ENCODE measurements at regions not wholly inside any gene's neighbourhood (a gene's known extent, or its start where the extent isn't known, plus 50 kb on each side); places are given as distances from the start of the nearest gene placed in this dataset.

DNA sequence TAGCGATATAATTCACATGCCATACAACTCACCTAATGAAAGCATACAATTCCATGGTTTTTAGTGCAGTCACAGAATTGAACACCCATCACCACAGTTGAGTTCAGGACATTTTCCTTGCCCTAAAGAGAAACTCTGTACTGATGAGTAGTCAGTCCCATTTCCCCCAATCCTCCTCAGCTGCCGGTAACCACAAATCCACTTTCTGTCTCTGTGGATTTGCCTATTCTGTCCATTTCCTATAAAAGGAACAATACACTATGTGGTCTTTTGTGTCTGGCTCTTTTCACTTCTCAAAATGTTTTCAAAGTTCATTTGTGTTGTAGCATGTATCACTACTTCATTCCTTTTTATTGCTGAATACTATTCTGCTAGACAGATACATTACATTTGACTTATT is 67.9 kb upstream of the TGM3 start:
- TF ChIP-seq, protein P1, sequence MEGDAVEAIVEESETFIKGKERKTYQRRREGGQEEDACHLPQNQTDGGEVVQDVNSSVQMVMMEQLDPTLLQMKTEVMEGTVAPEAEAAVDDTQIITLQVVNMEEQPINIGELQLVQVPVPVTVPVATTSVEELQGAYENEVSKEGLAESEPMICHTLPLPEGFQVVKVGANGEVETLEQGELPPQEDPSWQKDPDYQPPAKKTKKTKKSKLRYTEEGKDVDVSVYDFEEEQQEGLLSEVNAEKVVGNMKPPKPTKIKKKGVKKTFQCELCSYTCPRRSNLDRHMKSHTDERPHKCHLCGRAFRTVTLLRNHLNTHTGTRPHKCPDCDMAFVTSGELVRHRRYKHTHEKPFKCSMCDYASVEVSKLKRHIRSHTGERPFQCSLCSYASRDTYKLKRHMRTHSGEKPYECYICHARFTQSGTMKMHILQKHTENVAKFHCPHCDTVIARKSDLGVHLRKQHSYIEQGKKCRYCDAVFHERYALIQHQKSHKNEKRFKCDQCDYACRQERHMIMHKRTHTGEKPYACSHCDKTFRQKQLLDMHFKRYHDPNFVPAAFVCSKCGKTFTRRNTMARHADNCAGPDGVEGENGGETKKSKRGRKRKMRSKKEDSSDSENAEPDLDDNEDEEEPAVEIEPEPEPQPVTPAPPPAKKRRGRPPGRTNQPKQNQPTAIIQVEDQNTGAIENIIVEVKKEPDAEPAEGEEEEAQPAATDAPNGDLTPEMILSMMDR (IDR thresholded peaks at IDR 0.05): no peak
- TF ChIP-seq POLR2AphosphoS5 (IDR thresholded peaks at IDR 0.05) (no peak), POLR2A (IDR thresholded peaks at IDR 0.05) (no peak)
